Stimulated activated CD8-positive, alpha-beta memory T cell treated with anti-CD3 and anti-CD28 coated beads, Interleukin-15, amount 100 ng/mL, for 48 hours (primary cell): ENCODE measurements at regions not wholly inside any gene's neighbourhood (a gene's known extent, or its start where the extent isn't known, plus 50 kb on each side); places are given as distances from the start of the nearest gene placed in this dataset.
"Not testable (repeated sequence)": the region's sequence is repeated elsewhere in the genome, so short reads cannot be mapped to it uniquely, and the experiment has no call there.

Source experiments
- DNase-seq, 2 donors: peaks; one replicate each; pipeline ENCODE4 v3.0.0-alpha.2; 2020; ENCODE audit warnings: low read depth in 2 of 2

DNA sequence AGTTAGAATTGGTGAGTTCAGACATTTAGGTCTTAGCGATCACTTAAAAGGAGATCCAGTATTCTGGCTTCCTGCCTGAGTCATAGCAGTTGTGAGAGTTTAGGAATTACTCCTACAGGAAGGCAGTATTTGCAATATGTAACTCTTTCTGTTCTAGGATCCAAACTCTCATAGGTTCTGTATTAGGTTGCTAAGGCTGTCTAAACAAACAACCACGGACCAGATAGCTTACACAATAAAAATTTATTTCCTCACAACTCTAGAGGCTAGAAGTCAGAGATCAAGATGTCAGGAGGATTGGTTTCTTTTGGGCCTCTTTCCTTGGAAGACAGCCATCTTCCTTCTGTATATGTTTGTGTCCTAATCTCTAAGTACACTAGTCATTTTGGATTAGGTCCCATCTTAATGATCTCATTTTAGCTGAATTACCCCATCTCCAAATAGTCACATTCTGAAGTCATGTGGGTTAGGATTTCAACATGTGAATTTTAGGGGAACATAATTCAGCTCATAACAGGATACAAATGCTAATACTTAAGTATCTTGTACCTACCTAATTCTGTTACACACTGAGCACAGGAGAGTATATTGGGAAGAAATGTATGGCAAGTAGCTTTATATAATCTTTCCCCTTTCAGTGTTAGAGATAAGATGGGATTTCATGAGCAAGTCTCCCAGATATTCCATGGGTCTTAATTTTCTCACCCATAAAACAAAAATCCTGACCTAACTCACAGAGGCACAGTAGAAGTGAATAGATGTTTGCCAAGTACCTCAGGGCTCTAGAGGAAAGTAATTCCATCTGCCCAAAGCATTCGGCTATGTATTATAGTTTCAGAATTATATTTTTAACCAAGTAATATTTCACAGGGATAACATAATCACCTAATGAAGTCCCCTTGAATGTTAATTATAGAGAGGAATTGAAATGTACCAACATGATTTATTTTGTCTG is 144.4 kb downstream of the PTBP2 start:
- no peak for DNase-seq

DNA sequence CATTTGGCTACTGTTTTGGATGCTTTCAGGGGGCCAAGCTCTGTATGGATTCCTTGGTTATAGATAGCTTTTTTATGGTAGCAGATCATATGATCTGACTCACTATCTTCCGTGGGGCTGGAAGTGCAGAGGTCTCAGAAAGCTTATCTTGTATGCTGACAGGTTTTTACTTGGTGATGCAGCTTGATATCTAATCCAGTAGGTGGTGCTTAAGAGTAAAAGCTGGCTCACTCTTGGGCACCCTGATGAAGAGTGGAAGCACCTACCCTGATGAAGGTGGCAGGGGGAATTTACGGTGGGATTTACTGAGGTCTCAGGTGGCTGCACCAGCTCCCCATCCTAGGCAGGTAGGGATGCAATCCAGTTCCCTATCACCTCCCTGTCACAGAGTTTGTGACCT is 151.2 kb downstream of the PTBP2 start:
- no peak for DNase-seq

DNA sequence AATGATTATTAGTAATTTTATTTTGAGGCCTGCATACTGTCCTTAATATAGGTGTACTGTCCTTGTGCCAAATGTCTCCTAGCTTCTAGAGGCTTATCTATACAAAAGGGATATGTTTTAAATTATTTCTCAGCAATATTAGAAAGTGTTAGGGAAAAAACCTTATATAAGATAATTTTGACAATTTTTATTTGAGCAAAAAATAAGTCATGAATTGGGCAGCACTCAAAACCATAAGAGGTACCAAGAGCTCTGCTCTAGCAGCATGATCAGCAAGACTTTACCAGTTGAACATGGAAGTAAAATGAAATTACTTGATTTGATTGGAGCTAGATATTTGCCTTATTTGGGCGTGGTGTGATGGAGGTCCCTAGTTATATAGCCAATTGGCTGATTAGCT is 157.1 kb downstream of the PTBP2 start:
- DNase-seq = no peak

DNA sequence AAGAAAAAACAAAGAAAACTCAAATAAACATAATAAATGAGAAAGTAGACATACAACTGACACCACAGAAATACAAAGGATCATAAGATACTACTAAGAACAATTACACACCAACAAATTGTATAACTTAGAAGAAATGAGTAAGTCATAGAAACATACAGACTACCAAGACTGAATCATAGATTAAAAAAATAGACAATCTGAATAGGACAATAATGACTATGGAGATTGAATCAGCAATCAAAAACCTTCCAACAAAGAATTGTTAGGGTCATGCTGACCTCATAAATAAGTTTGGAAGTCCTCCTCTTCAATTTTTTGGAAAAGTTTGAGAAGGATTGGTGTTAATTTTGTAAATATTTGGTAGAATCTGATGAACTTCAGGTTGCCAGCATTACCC is 159.0 kb downstream of the PTBP2 start:
- DNase-seq = no peak

DNA sequence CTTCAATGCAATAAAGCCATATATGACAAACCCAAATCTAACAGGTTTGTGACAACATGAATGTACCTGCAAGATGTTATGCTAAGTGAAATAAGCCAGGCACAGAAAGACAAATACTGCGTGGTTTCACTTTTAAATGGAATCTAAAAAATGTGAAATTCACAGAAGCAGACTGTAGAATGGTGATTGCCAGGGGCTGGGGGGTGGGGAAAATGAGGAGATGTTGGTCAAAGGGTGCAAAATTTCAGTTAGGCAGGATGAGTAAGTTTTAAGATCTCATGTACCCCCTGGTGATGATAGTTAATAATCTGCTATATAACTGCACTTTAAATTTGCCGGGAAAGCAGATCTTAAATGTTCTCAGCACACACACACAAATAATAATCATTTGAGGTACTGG is 160.5 kb downstream of the PTBP2 start:
- DNase-seq = no peak

DNA sequence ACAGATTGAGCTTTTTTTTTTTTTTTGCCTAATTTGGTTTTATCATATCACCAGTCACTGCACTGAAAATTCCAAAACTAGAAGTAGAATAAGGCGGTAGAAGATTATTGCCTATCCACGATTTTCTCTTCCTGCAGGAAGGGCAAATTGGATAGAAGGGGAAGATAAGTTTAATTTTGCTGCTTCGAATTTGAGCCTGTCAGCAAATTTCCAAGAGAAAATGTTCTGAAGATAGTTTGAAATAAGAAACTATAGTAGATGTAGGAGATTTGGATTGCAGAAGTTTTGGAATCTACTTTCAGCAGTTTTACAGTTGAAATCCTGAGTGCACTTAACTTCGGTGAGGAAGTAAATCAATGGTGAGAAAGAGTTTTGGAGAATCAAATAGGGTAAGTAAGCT is 164.9 kb downstream of the PTBP2 start:
- DNase-seq = no peak

DNA sequence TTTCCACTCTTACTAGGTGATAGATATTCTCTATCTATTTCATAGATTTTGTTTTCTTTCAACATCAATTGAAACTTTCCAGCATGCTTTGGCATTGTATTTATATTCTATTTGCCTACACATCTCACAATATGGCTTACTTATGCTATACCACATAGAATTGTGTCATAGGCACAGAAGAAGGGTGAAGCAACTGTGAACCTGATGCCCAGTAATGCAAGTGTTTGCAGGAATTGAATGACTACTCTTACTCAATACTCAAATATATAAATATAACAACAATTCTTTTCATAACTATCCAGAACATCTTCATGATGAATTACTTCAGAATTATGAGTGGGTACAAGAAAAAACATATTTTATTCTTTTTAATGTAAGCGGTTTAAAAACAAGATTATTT is 165.9 kb downstream of the PTBP2 start:
- no peak for DNase-seq

DNA sequence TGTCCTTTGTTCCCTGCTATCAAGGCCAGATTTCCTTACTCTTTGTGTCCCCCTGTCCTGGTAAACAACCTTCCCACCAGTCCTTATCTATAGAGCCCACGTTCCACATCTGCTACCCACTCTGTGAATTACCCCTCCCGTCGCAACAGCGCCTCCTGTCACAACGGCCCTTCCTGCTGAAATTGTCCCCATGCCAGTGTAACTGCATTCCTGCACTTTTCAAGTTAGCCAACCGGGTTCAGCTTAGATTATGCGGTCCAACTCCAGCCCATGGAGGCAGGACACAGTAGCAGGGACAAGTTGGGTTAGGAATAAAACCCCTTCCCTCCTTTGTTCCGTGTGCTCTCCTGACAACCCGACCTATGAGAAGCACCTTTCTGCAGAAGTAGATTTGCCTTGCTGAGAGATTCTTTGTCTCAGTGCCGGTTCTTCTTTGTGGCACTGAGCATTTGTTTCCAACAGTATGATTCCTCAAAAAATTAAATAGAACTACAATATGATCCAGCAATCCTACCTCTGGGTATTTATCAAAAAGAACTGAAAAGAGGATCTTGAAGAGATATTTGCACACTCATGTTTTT is 180.3 kb downstream of the PTBP2 start:
- no peak for DNase-seq

DNA sequence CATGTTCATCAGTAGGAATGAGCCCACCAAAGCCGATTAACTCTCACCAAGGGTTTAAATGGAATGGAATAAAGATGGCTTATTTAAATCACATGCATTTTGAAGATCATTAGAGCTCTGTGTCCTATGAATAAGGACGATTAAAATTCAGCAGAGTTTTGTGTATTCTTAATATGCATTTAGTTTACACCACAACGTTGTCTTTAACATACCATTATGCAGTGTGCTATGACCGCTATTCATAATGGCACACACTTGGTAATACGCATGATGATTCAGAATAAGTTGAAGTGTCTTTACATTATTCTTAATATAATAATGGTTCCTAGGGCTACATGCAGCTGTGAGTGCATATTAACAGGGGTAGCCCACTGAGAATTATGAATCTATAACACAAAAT is 190.7 kb downstream of the PTBP2 start:
- no peak for DNase-seq

DNA sequence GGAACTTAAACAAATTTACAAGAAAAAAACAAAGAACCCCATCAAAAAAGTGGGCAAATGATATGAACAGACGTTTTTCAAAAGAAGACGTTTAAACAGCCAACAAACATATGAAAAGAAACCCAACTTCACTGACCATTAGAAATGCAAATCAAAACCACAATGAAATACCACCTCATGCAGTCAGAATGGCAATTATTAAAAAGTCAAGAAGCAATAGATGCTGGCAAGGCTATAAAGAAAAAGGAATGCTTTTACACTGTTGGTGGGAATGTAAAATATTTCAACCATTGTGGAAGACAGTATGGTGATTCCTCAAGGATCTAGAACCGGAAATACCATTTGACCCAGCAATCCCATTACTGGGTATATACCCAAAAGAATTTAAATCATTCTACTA is 194.1 kb downstream of the PTBP2 start:
- DNase-seq = not testable (repeated sequence)

DNA sequence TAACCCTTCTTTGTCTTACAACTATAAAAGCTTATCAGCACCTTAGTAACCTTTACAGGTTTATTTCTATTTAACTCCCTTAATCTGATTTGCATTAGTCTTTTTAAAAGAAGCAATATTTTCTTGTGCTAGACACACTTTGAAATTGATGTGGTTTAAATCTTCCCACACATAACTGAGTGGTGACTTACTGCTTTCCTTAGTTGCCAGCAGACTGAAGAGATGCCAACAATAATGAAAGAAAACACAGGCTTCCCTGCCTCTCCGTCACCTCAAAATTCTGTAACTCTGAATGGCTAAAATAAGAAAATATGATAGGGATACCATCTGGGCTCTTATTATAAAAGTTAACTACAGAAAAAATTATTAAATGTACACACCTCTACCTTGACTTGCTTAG is 196.8 kb downstream of the PTBP2 start:
- no peak for DNase-seq

DNA sequence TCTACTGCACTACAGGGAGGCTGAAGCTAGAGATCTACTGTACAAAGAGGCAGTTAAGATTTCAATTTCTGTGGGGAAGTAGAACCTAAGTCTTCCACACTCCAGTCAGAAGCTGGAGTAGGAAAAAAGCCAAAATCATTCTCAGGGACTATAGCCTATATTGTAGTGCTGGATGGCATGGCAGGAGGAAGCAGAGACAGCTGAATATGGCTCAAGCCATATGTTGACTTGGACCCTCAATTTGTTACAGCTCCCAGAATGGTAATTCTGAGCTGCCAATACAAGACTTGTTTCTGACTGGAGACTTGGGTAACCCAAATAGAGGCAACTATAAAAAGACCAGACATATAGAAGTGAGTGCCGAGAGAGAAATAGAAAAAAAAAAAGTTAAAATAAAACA is 200.6 kb downstream of the PTBP2 start:
- DNase-seq = no peak

DNA sequence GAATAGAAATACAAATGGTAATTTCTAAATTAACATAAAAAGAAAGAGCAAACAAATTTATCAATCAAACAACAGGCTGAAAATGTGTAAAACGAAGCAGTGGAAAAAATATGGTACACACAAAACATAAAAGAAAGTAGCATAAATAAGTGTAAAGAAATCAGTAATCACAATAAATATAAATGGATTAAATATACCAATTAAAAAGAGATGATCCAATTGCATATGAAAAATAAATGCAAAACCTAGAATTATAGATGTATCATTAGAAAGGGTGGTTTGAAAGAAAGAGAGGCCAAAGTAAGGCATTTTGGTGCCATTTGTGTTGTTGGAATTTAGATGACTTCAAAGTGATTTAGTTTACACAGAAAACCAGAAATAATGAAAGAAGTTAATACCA is 202.2 kb downstream of the PTBP2 start:
- DNase-seq = no peak

DNA sequence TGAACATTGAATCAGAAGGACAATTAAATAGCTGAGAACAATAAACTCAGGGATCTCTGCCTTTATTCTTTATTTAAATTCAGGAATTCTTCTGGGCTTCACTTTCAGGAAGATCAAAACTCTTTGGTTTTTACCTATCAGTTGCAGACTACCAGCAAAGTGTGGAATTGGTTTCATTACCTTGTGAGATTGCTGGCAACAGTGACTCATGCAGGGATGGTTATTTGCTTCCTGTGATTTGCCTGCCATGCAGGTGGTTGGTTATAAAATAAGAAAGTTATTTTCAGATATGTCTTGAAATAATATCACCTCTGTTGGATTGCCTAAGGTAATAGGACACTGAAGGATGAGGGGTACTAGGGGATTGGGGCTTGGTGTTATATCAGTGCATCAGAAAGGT is 204.6 kb downstream of the PTBP2 start:
- no peak for DNase-seq

DNA sequence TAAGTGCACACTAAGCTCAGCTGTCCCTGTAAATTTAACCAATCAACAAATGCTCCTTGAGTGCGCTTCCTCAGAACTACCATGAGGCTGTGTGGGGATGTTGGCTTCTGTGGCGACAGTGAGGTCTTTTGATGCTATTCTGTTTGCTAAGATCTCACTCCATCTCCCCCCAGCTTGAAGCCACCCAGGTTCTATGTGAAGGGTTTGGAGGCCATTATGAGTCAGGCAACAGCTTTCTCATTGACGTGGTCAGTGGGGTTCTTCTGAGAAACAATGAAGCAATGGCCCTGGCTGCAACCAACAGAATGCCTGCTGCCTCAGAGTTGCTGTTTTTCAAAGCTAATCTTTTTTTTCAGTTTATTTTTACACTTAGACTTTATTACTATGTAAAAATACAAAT is 205.5 kb downstream of the PTBP2 start:
- no peak for DNase-seq

DNA sequence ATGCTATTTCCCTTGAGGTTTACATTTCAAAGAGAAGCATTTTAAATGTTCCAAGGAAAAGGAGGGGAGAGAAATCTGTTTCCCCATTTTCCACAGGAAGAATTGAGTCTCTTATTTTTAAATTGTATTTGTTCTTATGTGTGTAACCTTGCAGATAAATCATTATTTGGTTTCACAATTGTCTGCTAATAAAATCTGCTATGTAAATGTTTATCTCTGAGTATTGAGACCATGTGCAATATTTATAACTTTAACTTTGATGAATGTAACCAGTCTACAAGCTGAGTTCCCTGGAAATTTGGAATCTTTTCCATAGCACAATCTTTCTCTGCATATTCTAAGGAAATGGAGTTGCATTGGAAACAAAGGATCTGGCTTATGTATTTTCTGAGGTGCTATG is 209.6 kb downstream of the PTBP2 start:
- DNase-seq = no peak

DNA sequence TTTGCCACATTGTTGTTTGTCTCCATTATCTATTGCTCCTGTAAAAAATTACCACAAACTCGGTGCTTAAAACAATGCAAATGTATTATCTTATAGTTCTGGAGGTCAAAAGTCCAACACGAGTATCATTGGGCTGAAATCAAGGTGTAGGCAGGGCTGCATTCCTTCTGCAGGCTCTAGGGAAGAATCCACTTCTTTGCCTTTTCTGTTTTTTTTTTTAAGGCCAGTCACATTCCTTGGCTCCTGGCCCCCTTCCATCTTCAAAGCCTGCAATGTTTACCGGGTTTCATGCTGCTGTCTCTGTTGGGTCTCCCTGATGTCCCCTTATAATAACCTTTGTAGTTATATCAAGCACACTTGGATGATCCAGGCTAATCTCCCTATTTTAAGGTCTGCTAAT is 212.7 kb downstream of the PTBP2 start:
- no peak for DNase-seq

DNA sequence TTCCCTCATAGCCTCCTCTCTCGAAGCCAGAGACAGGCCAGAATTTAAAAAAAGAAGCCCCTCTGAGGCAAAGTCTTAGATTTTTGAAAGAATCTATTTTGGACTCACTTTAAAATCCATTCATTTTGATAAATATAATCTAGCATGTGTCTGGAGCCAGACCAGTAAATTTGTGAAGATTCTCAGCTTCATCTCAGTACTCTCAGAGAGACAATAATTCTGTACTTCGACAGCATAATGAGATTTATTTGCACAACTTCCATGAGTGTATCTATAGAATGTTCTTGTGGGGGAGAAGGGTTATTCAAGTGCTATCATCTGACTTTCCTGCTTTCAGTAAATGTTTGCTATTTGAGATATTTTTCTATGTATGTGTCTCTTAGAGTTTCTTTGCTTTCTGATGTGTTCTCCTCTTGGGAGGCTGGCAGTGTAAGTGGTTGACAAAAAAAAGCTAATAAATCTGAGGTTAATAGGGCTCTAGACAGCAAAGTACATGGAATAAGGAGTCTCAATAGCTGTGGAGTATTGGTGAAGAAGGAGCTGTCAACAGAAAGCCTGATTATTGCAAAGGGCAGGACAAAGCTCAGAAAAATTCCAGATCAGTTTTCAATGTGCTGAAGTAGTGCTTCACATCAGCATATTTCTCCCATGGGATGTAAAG is 223.0 kb downstream of the PTBP2 start:
- no peak for DNase-seq

DNA sequence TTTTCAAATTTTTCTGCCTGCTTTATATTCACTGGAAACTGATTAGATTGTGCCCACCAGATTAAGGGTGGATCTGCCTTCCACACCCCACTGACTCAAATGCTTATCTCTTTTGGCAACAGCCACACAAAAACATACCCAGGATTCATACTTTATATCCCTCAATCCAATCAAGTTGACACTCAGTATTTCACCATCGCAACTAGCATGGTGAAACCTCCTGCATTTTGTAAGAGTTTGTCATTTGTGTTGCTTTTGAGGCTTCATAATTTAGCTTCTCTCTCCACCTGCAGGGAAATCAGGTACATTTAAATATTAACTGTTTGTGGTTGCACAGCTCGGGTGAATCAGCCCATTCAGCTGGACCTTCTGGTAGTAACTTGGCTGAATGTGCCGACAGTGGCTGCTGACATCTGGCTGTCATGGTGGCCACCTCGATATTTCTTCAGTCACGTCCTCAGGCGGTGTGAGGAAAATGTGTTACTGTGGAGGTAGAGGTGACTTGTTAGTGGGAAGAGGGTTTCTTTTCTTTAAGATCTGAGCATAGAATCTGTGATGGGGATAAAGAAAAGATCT is 224.0 kb downstream of the PTBP2 start:
- DNase-seq = no peak

DNA sequence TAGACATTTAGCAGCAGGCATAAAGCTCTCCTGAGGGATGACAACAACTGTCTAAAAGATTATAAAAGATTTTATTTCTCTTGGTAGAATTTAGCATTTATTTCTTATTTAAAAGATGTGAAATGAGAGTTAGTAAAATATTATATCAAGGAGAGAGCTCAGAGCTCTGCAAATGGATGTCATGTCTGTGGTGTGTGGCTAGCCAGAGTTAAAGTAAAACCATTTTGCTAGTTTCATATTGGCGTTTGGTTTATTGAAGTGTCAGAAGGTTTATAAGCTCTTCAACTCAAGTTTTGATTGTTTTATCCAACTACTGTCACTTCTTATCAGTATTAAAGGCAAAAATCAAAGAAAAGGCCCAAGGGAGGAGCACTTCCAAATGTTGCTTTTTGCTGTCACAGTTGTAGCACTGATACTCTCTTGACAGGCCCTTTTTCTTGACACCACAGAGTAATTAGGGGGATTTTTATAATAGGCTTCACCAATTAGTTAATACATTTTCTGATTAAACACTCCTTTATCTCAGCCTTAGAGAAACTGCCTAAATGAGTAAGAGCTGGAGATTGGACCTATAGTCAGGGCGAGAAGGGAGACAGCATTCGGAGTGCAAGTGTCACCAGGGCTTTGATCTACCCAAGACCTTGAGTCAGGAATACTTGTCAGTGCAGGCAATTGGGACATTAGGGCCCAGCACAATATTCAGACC is 233.9 kb downstream of the PTBP2 start:
- DNase-seq = no peak

DNA sequence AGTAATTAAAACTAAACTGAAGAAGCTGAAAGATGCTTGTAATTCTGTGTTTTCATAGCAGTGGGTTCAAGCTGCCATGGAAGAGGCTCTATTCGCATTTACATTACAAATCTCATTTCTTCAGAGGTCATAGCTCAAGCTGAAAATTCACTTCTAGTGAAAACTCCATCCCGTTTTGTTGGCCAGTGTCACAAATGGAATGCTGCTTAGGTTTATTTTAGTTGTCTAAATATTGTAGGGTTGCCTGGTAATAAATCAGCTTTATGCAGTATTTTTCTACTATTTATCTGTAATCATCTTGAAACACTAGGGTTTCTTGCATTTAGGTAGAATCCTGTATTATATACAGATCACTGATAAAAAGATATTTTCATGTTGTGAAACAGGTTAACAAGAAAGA is 240.6 kb downstream of the PTBP2 start:
- no peak for DNase-seq

DNA sequence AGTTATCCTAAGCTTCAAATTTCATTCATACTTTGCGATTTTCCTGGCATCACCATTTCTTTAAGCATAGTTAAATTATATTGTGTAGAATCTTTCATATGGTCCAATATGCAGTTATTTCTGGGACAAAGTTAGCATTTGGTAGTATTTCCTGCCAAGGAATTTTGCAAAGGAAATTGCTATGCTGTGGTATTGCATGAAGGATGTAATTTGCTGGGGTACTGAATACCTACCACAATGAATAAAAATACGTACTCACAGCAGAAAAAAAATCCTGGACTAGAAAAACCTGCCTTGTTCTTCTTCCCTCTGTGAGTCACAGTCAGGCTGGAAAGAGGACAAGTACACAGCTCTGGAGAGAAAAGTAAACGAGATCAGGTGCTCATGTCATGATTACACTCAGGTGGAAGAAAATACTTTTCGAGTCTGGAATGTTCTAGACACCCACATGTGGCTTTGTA is 241.2 kb downstream of the PTBP2 start:
- no peak for DNase-seq
